ENCODE measurements at regions not wholly inside any gene's neighbourhood (a gene's known extent, or its start where the extent isn't known, plus 50 kb on each side); places are given as distances from the start of the nearest gene placed in this dataset.
"Not testable (repeated sequence)": the region's sequence is repeated elsewhere in the genome, so short reads cannot be mapped to it uniquely, and the experiment has no call there.

DNA sequence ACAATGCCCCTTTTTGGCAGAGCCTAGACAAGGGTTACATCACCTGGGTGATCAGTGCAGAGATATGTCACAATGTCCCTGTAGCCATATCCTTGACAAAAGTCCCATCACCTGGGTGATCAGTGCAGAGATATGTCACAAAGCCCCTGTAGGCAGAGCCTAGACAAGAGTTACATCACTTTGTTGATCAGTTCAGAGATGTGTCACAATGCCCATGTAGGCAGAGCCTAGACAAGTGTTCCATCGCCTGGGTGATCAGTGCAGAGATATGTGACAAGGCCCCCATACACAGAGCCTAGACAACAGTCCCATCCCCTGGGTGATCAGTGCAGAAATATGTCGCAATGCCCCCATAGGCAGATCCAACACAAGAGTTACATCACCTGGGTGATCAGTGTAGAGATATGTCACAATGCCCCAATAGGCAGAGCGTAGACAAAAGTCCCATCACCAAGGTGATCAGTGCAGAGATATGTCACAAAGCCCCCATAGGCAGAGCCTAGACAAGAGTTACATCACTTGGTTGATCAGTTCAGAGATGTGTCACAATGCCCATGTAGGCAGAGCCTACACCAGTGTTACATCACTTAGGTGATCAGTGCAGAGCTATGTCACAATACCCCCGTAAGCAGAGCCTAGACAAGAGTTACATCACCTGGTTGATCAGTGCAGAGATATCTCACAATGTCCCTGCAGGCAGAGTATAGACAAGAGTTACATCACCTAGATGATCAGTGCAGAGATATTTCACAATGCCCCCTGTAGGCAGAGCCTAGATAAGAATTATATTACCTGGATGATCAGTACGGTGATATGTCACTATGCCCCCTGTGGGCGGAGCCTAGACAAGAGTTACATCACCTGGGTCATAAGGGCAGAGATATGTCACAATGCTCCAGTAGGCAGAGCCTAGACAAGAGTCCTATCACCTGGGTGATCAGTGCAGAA lies 137.6 kb upstream of the FRG2B start:
- TF ChIP-seq, protein P1, sequence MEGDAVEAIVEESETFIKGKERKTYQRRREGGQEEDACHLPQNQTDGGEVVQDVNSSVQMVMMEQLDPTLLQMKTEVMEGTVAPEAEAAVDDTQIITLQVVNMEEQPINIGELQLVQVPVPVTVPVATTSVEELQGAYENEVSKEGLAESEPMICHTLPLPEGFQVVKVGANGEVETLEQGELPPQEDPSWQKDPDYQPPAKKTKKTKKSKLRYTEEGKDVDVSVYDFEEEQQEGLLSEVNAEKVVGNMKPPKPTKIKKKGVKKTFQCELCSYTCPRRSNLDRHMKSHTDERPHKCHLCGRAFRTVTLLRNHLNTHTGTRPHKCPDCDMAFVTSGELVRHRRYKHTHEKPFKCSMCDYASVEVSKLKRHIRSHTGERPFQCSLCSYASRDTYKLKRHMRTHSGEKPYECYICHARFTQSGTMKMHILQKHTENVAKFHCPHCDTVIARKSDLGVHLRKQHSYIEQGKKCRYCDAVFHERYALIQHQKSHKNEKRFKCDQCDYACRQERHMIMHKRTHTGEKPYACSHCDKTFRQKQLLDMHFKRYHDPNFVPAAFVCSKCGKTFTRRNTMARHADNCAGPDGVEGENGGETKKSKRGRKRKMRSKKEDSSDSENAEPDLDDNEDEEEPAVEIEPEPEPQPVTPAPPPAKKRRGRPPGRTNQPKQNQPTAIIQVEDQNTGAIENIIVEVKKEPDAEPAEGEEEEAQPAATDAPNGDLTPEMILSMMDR (IDR thresholded peaks at IDR 0.05 in 2 of 3, conservative IDR thresholded peaks at IDR 0.05 in 1 of 3; ENCODE audit: borderline replicate concordance in 1 of 3, insufficient read depth in 1 of 3, low read depth in 2 of 3, low read length in 2 of 3), result not testable (repeated sequence)
- not testable (repeated sequence) for TF ChIP-seq EZH2 (IDR thresholded peaks at IDR 0.05); EGR1 (IDR thresholded peaks at IDR 0.05; ENCODE audit: low read depth); YY1 (IDR thresholded peaks at IDR 0.05; ENCODE audit: extremely low read depth, insufficient replicate concordance, low read depth, low read length); SRF (IDR thresholded peaks at IDR 0.05; ENCODE audit: low read depth); POLR2A (IDR thresholded peaks at IDR 0.05; ENCODE audit: borderline replicate concordance, extremely low read depth, insufficient read depth, insufficient read length); EZH2phosphoT487 (IDR thresholded peaks at IDR 0.05; ENCODE audit: borderline replicate concordance); POLR2AphosphoS5 (IDR thresholded peaks at IDR 0.05; ENCODE audit: low read depth, low read length)
- TF ChIP-seq, protein P2, sequence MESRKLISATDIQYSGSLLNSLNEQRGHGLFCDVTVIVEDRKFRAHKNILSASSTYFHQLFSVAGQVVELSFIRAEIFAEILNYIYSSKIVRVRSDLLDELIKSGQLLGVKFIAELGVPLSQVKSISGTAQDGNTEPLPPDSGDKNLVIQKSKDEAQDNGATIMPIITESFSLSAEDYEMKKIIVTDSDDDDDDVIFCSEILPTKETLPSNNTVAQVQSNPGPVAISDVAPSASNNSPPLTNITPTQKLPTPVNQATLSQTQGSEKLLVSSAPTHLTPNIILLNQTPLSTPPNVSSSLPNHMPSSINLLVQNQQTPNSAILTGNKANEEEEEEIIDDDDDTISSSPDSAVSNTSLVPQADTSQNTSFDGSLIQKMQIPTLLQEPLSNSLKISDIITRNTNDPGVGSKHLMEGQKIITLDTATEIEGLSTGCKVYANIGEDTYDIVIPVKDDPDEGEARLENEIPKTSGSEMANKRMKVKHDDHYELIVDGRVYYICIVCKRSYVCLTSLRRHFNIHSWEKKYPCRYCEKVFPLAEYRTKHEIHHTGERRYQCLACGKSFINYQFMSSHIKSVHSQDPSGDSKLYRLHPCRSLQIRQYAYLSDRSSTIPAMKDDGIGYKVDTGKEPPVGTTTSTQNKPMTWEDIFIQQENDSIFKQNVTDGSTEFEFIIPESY (IDR thresholded peaks at IDR 0.05; ENCODE audit: extremely low read depth, insufficient replicate concordance, low read length), result not testable (repeated sequence)
- TF ChIP-seq, protein P3, sequence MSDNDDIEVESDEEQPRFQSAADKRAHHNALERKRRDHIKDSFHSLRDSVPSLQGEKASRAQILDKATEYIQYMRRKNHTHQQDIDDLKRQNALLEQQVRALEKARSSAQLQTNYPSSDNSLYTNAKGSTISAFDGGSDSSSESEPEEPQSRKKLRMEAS (IDR thresholded peaks at IDR 0.05), result not testable (repeated sequence)
- TF ChIP-seq, protein P4, sequence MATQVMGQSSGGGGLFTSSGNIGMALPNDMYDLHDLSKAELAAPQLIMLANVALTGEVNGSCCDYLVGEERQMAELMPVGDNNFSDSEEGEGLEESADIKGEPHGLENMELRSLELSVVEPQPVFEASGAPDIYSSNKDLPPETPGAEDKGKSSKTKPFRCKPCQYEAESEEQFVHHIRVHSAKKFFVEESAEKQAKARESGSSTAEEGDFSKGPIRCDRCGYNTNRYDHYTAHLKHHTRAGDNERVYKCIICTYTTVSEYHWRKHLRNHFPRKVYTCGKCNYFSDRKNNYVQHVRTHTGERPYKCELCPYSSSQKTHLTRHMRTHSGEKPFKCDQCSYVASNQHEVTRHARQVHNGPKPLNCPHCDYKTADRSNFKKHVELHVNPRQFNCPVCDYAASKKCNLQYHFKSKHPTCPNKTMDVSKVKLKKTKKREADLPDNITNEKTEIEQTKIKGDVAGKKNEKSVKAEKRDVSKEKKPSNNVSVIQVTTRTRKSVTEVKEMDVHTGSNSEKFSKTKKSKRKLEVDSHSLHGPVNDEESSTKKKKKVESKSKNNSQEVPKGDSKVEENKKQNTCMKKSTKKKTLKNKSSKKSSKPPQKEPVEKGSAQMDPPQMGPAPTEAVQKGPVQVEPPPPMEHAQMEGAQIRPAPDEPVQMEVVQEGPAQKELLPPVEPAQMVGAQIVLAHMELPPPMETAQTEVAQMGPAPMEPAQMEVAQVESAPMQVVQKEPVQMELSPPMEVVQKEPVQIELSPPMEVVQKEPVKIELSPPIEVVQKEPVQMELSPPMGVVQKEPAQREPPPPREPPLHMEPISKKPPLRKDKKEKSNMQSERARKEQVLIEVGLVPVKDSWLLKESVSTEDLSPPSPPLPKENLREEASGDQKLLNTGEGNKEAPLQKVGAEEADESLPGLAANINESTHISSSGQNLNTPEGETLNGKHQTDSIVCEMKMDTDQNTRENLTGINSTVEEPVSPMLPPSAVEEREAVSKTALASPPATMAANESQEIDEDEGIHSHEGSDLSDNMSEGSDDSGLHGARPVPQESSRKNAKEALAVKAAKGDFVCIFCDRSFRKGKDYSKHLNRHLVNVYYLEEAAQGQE (IDR thresholded peaks at IDR 0.05; ENCODE audit: low read depth), result not testable (repeated sequence)

Measured in HCT116 (cell line).